GM21515 (cell line): ENCODE measurements at regions not wholly inside any gene's neighbourhood (a gene's known extent, or its start where the extent isn't known, plus 50 kb on each side); places are given as distances from the start of the nearest gene placed in this dataset.

Source experiments
- ATAC-seq: cut with Tn5 transposase; IDR thresholded peaks from one replicate; pipeline ENCODE4 v1.9.1; 2021; ENCODE audit not compliant: unreplicated experiment

GRCh38 chr11:112509300-112509699 lies 248.6 kb upstream of the PLET1 start:
- no peak for ATAC-seq

GRCh38 chr11:112511271-112511670 lies 250.6 kb upstream of the PLET1 start:
- no peak for ATAC-seq

- no peak for ATAC-seq
These were observed 251.3 kb upstream of the PLET1 start for GRCh38 chr11:112511911-112512310.

- no peak for ATAC-seq
These were observed 252.8 kb upstream of the PLET1 start for GRCh38 chr11:112513417-112513816.

- ATAC-seq, result no peak
These were observed 253.5 kb upstream of the PLET1 start for GRCh38 chr11:112514011-112514740.

- ATAC-seq, result no peak
These were observed 255.6 kb upstream of the PLET1 start for GRCh38 chr11:112516261-112516660.

- ATAC-seq, result no peak
These were observed 256.1 kb upstream of the PLET1 start for GRCh38 chr11:112516755-112517154.

GRCh38 chr11:112518371-112518770 lies 257.7 kb upstream of the PLET1 start:
- no peak for ATAC-seq

GRCh38 chr11:112519751-112520150 lies 259.1 kb upstream of the PLET1 start:
- no peak for ATAC-seq

- ATAC-seq, result no peak
These were observed 259.7 kb upstream of the PLET1 start for GRCh38 chr11:112520354-112520753.

- ATAC-seq, result no peak
These were observed 261.9 kb upstream of the PLET1 start for GRCh38 chr11:112522536-112522935.

- no peak for ATAC-seq
These were observed 262.4 kb upstream of the PLET1 start for GRCh38 chr11:112523031-112523430.

- no peak for ATAC-seq
These were observed 262.8 kb upstream of the PLET1 start for GRCh38 chr11:112523477-112523876.

GRCh38 chr11:112523951-112524350 lies 263.3 kb upstream of the PLET1 start:
- ATAC-seq, result no peak

- no peak for ATAC-seq
These were observed 264.1 kb upstream of the PLET1 start for GRCh38 chr11:112524798-112525197.

GRCh38 chr11:112525270-112525669 lies 264.6 kb upstream of the PLET1 start:
- ATAC-seq, result no peak

GRCh38 chr11:112525844-112526590 lies 265.4 kb upstream of the PLET1 start:
- ATAC-seq, result no peak

- no peak for ATAC-seq
These were observed 266.2 kb upstream of the PLET1 start for GRCh38 chr11:112526699-112527416.

GRCh38 chr11:112529071-112529470 lies 268.4 kb upstream of the PLET1 start:
- ATAC-seq, result no peak

GRCh38 chr11:112532506-112532905 lies 271.8 kb upstream of the PLET1 start:
- no peak for ATAC-seq

GRCh38 chr11:112533682-112534081 lies 273.0 kb upstream of the PLET1 start:
- ATAC-seq, result no peak

GRCh38 chr11:112534208-112534607 lies 273.5 kb upstream of the PLET1 start:
- ATAC-seq, result no peak
